ENCODE measurements at regions not wholly inside any gene's neighbourhood (a gene's known extent, or its start where the extent isn't known, plus 50 kb on each side); places are given as distances from the start of the nearest gene placed in this dataset.
A peak's percentile ranks its signal among the peaks of the same experiment; 100 is the strongest.

- DNase-seq (ENCODE audit: low spot score): no peak
Measured at GRCh38 chr20:9919271-9920014, 80.6 kb upstream of the PAK5 start.

- DNase-seq (ENCODE audit: low spot score): no peak
Measured at GRCh38 chr20:9918348-9918747, 79.5 kb upstream of the PAK5 start.

GRCh38 chr20:9916761-9917160, 77.9 kb upstream of the PAK5 start:
- no peak for DNase-seq (ENCODE audit: low spot score)

- peak; percentile 30 for DNase-seq (ENCODE audit: low spot score)
Measured at GRCh38 chr20:9912858-9913434, 74.1 kb upstream of the PAK5 start.

DNA sequence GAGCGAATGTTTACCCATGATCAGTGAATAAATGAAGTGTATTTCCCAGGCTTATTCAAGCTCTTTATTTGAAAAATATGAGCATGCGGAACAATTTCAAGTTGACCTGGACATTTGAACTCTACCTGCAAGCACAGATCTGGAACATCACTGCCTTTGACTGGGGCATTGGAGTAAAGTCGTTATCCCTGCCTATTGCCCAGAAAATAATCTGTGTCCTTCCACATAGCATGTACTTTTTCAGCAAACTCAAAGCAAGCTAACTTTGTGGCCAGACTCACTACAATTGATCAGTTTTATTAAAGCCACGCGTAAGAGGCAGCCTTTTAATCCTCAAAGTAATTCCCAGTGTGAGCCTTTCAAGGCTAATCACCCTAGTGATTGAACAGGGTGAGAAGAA, 73.4 kb upstream of the PAK5 start:
- no peak for DNase-seq (ENCODE audit: low spot score)

DNA sequence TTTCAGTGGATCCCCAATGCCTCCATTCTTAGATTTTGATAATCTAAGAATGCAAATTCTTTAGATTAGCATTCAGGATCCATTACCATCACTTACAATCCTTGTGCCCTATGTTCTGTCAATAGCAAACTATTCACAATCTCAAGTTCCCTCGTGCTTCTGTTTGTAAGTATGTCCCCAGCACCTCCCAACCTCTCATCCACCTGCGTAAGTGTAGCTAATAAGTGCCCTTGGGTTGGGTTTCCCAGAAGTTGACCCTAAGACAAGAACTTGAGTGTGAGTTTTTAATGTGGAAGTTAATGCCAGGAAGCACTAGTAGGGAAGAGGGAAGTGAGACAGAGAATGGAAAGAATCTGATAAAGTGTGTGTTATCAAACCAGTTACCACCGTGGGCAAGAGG, 72.6 kb upstream of the PAK5 start:
- DNase-seq (ENCODE audit: low spot score): no peak

- DNase-seq (ENCODE audit: low spot score): no peak
Measured at GRCh38 chr20:9909167-9909566, 70.3 kb upstream of the PAK5 start.

GRCh38 chr20:9903048-9903655, 64.3 kb upstream of the PAK5 start:
- no peak for DNase-seq (ENCODE audit: low spot score)

DNA sequence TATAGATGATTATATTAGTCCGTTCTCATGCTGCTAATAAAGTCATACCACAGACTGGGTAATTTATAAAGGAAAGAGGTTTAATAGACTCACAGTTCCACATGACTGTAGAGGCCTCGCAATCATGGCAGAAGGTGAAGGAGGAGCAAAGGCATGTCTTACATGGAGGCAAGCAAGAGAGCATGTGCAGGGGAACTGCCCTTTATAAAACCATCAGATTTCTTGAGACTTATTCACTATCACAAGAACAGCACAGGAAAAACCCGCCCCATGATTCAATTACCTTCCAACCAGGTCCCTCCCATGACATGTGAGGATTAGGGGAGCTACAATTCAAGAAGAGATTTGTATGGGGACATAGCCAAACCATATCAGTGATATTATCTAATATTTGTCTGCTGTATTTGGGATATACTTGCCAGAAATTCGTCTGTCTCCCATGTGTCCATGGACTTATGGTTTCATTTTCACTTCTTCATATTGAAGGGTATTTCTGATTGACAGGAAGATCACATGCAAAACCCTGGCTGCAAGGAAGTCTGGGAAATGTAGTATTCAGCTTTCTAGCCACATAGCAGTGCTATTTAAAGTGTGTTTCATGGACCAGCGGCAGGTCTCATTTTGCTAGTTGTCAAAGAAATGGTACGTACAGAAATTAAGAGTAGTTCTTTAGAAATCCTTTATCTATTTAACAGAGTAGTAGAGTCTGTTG, 50.5 kb upstream of the PAK5 start:
- DNase-seq (ENCODE audit: low spot score): no peak

Data from LoVo (cell line).